ELR (cell line): ENCODE measurements at regions not wholly inside any gene's neighbourhood (a gene's known extent, or its start where the extent isn't known, plus 50 kb on each side); places are given as distances from the start of the nearest gene placed in this dataset.
"Not testable (repeated sequence)": the region's sequence is repeated elsewhere in the genome, so short reads cannot be mapped to it uniquely, and the experiment has no call there.

Source experiments
- DNase-seq: peaks from one replicate; pipeline ENCODE4 v3.0.0-alpha.2; 2015; ENCODE audit warnings: low read depth

- no peak for DNase-seq
These were observed 404.1 kb upstream of the CDH19 start for GRCh38 chr18:67007999-67008398.

DNA sequence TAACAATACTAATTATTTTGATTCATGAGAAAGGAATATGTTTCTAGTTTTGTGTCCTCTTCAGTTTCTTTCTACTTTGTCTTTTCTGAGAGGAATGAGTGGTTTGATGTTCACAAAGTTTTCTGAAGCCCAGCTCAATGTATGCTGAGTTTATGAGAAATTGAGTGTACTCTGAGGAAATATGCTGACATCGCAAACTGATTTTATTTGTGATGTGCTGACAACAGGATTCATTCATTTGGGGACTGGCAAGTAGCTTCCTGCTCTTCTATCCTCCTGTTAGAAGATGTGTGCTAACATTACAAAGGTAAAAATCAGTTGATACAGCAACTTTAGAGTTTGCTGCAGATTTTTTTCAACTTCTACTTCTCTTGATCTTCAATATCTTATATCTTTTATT, 403.2 kb upstream of the CDH19 start:
- DNase-seq, result no peak

DNA sequence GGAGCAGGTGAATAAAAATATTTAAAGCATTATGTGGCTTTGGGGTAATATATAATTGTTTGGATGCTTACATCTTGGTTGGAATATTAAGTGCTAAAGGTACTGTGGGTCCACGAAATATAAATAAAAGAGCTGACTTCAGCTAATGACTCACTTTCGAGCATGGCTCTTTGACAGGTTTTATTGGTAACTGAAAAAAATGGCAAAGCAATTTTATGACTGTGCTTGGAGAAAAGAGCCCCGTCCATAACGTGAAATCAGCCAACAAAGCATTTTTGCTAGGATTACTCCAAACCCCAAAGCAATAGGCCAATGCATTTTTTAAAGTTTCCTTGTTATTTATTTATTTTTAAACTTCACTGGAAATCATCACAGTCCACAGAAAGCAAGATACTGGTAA, 397.2 kb upstream of the CDH19 start:
- peak; percentile 23 for DNase-seq

GRCh38 chr18:66999003-66999402, 395.1 kb upstream of the CDH19 start:
- no peak for DNase-seq

DNA sequence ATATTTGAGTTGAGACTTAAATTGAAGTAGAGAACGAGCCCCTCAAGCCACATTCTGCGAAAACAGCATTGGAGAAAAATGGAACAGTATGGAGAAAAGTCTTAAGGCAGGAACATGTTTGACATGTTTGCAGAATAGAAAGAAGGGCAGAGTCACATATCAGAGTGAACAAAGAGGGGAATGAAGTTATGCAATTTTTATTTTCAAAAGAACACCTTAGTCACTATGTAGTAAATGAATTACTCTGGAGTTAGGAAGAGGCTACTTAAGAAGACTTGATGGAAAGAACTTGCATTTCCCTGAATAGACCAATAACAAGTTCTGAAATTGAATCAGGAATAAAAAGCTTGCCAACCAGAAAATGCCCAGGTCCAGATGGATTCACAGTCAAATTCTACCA, 391.4 kb upstream of the CDH19 start:
- no peak for DNase-seq

DNA sequence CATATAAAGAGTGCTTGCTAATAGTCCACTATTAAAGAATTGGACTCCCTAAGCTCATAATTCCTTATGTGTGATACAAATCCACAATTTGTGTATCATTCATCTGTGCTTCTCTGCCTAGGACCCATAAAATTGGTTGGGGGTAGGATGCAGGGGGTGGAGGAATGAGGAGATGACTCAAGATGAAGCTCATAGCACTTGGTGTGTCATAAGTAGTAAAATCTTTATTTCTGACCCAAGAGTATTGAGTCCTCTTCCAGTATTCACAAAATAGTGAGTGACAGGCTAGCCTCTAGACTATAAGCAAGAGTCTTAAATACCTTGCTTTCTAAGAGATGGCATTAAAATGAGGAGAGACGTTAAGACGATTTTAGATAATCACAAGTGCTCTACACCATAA, 390.9 kb upstream of the CDH19 start:
- no peak for DNase-seq

DNA sequence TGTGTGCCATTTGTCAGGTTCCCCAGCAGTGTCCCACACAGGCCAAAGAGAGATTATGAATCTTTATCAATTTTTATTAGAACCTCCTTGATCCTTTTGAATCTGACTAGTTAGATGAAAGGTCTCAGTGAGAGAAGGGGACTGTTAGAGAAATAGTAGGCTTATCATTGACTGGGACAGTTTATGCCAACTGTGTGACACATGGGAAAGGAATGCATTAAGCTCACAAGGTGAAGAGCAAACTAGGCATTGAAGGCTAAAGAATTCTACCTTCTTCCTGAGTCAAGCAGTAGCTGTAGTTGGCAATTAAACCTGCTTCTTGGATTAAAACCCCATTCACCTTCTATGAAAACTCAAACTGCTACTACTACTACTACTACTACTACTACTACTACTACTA, 389.6 kb upstream of the CDH19 start:
- DNase-seq, result peak; percentile 26

DNA sequence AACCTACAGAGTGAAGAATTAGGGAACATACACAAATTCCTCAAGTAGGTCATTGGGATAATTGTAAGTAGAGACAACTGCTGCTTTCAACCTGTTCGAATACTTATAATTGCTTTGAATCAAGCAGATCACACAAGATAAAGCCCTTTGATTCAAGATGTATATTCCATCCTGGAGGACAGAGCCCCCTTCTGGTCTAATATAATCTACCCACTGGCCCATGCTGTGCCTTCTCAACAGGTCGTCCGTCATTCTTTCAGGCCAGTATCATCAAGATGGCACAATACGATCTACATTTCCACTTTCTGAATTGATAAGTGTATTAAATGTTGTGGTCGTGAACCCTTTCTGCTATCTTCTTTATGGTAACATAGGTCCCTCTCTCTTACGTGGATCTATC, 387.0 kb upstream of the CDH19 start:
- DNase-seq, result no peak

DNA sequence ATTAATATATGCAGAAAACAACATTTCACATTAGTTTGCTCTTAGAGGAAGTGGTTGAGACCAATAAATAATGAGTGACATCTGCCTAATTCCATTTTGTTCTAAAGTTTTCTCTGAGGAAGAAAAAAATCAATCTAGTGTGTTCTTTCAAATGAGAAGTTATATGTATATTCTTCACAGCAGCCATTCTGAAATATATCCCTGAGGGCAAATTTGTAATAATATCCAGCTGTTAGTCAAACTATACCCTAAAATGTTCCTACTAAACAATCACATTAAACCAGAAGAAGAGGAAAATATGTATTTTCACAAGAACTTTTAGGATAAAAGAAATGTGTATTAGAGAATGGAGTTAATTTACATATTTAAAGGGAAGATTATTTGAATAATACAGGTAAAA, 375.1 kb upstream of the CDH19 start:
- no peak for DNase-seq

- DNase-seq, result no peak
These were observed 368.8 kb upstream of the CDH19 start for GRCh38 chr18:66972681-66973080.

GRCh38 chr18:66971960-66972359, 368.1 kb upstream of the CDH19 start:
- no peak for DNase-seq

DNA sequence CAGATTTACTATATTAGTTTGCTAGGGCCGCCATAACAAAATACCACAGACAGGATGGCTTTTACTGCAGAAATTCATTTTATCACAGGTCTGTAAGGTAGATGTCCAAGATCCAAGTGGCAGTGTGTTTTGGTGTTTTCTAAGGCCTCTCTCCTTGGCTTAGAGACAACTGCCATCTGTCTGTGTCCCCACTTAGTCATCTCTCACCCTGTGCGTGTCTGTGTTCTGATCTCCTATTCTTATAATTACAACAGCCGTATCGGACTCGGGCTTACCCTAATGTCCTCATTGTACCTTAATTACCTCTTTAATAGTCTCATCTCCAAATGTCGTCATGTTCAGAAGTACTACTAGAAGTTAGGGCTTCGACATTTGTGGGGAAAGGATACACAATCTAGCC, 362.3 kb upstream of the CDH19 start:
- no peak for DNase-seq

DNA sequence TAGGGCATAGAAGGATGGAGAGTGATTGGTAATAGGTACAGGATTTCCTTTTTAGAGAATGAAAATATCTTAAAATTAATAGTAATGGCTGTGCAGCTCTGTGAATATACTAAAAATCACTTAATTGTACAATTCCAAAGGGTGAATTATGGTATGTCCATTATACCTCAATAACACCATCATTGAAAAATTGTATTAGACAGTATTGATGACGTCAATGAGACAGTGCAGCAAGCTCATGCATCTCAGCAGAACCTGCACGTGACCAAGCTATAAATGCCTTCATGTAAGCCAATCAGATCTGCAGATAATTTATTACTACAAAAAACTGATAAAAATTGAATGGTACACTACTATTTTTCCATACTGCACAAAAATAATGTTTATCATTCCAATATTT, 354.4 kb upstream of the CDH19 start:
- no peak for DNase-seq

DNA sequence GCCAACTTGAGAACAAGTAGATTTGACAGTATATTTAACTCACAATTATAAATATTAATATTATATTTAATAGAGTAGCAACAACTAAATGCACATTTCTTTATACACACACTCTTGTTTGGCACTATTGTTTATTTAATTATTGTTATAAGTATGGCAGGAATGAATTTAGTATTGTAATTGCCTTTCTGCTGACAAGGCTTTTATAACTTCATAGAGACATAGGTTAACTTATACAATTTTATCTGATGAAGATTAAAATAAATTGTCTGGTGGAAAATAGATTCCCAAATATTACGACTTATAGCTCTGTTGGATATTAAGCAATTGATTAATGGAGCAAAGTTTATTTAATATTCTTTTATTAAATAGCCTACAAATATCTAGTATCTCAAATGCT, 347.9 kb upstream of the CDH19 start:
- no peak for DNase-seq

- no peak for DNase-seq
These were observed 345.5 kb upstream of the CDH19 start for GRCh38 chr18:66949419-66949818.

GRCh38 chr18:66937546-66937945, 333.7 kb upstream of the CDH19 start:
- no peak for DNase-seq

DNA sequence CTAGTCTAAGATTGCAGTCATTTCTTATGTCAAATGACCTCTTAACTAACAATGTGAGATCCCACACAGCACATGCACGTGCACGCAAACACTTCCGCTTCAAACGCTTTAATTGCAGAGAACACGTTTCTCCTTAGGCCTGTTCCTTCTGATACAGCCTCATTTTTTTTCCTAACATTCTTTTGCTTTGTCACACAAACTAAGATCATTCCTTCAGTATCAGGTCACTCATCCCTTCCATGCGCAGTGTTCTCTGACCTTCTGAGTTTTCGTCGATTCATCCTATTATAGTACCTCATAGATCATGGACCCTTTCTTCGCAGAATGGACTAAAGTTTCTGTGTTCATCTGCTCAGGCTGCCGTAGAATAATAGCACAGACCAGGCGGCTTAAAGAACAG, 327.1 kb upstream of the CDH19 start:
- no peak for DNase-seq

GRCh38 chr18:66916834-66917233, 312.9 kb upstream of the CDH19 start:
- DNase-seq, result no peak

DNA sequence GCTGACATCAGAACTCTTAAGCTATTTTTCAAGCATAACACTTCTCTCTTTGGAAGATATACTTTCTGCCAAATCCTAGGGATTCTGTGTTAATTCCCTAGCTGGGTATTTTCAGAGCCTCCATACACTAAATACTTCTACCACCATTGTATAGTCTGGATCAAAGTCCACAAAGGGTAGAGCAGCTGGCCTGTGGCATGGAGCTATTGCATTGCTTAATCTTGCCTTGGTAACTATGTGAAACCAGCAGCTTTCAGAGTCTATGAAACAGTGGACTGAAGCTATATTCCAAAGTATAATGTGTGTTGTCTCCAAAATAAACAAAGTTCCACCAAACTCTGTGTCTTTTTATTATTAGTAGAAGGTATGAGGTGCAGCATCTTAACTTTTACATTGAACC, 296.9 kb upstream of the CDH19 start:
- DNase-seq, result no peak

DNA sequence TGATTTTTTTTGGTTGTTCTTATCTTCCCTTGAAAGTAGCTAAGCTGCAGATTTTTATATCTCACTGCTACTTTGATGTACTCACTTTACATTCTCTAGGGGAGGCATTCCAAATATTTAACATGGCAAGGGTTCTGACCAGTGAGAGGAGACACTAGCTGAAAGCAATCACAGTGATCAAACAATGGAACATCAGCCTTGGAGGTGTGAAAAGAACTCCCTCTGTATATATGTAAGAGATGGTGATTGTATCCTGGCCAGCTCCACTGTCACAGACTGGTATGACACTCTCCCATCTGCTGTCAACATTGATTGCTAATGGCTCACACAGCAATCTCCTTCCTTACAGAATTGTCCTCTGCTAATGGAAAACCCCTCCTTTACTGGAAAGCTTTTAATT, 291.7 kb upstream of the CDH19 start:
- no peak for DNase-seq

- no peak for DNase-seq
These were observed 291.0 kb upstream of the CDH19 start for GRCh38 chr18:66894851-66895250.

DNA sequence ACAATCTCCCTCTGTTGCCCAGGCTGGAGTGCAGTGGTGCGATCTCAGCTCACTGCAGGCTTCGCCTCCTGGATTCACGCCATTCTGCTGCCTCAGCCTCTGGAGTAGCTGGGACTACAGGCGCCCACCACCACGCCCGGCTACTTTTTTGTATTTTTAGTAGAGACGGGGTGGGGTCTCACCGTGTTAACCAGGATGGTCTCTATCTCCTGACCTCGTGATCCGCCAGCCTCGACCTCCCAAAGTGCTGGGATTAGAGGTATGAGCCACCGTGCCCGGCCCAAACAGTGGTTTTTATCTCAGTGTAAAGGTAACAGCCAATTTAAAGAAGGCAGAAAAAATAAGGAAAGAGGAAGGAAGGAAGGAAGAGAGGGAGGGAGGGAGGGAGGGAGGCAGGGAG, 288.5 kb upstream of the CDH19 start:
- not testable (repeated sequence) for DNase-seq

- DNase-seq, result no peak
These were observed 271.1 kb upstream of the CDH19 start for GRCh38 chr18:66874812-66875474.

- no peak for DNase-seq
These were observed 270.5 kb upstream of the CDH19 start for GRCh38 chr18:66874375-66874774.

DNA sequence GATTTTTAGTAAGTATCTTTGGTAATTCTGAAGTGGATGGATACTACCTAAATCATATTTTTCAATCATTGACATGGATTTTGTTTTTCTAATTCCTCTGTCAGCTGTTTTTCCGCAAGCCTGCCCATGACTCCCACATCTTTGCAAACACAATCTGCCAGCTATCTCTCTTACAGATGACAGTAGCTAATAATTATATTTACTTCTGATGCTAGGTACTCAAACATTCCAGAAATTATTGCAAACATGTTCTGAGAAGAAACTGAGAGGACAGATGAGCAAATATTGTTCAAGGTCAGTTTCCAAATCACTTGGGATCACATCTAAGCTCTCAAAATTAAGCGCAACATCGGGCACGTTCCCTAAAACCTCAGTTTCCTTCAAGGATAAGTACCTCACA, 270.0 kb upstream of the CDH19 start:
- DNase-seq, result no peak
